Hepatocyte (in vitro differentiated cells): ENCODE measurements at regions not wholly inside any gene's neighbourhood (a gene's known extent, or its start where the extent isn't known, plus 50 kb on each side); places are given as distances from the start of the nearest gene placed in this dataset.

ENCODE experiments used
- DNase-seq: peaks from one replicate; pipeline ENCODE4 v3.0.0-alpha.2; 2016; ENCODE audit warnings: low spot score
- H2AFZ ChIP-seq: fragments of 200-600 bp; sonication (generic); 2 replicates; pipeline ENCODE4 v1.6.0; 2016; ENCODE audit warnings: antibody characterized with exemption, mild to moderate bottlenecking
- H3K27ac ChIP-seq: fragments of 200-600 bp; sonication (generic); 2 replicates; pipeline ENCODE4 v1.5.1; 2016; ENCODE audit warnings: mild to moderate bottlenecking
- H3K27me3 ChIP-seq: fragments of 200-600 bp; sonication (generic); 2 replicates; pipeline ENCODE4 v1.6.1; 2016
- H3K36me3 ChIP-seq: fragments of 200-600 bp; sonication (generic); replicated peaks from 2 replicates; pipeline ENCODE4 v1.5.1; 2016; ENCODE audit warnings: low read depth; ENCODE audit not compliant: insufficient read depth
- H3K4me1 ChIP-seq: fragments of 200-600 bp; sonication (generic); 2 replicates; pipeline ENCODE4 v1.5.1; 2016; ENCODE audit warnings: mild to moderate bottlenecking, moderate library complexity; ENCODE audit not compliant: insufficient read depth
- H3K4me2 ChIP-seq: fragments of 200-600 bp; sonication (generic); 2 replicates; pipeline ENCODE4 v1.6.0; 2016
- H3K4me3 ChIP-seq: fragments of 200-600 bp; sonication (generic); 2 replicates; pipeline ENCODE4 v1.5.1; 2016; ENCODE audit warnings: mild to moderate bottlenecking
- H3K79me2 ChIP-seq: fragments of 200-600 bp; sonication (generic); 2 replicates; pipeline ENCODE4 v1.6.0; 2017; ENCODE audit warnings: mild to moderate bottlenecking
- H3K9me2 ChIP-seq: fragments of 200-600 bp; sonication (generic); replicated peaks from 2 replicates; pipeline ENCODE4 v1.6.0; 2017; ENCODE audit warnings: mild to moderate bottlenecking; ENCODE audit not compliant: insufficient read depth
- H3K9me3 ChIP-seq: fragments of 200-600 bp; sonication (generic); 2 replicates; pipeline ENCODE4 v1.5.1; 2016; ENCODE audit warnings: low read depth, mild to moderate bottlenecking
- H4K20me1 ChIP-seq: fragments of 200-600 bp; sonication (generic); 2 replicates; pipeline ENCODE4 v1.6.0; 2016; ENCODE audit warnings: mild to moderate bottlenecking; ENCODE audit not compliant: insufficient read depth, poor library complexity, severe bottlenecking
- CTCF ChIP-seq: fragments of 200-600 bp; sonication (generic); IDR thresholded peaks from 2 replicates; pipeline ENCODE4 v1.5.1; 2016; ENCODE audit warnings: antibody characterized with exemption, mild to moderate bottlenecking; ENCODE audit not compliant: poor library complexity
- EZH2 ChIP-seq: fragments of 200-600 bp; sonication (generic); IDR thresholded peaks from 2 replicates; pipeline ENCODE4 v1.6.1; 2016; ENCODE audit warnings: antibody characterized with exemption, mild to moderate bottlenecking, borderline replicate concordance
- EZH2phosphoT487 ChIP-seq: fragments of 200-600 bp; sonication (generic); IDR thresholded peaks from one replicate; pipeline ENCODE4 v1.6.1; 2018; ENCODE audit warnings: antibody characterized with exemption, mild to moderate bottlenecking, low read depth, moderate library complexity; ENCODE audit not compliant: unreplicated experiment, severe bottlenecking
- WGBS: methylation state at CpG from one replicate; pipeline ENCODE4 v1.1.6; 2016; ENCODE audit warnings: low lambda C conversion rate; ENCODE audit errors: missing lambda C conversion rate; 5-methylcytosine and 5-hydroxymethylcytosine counted together

GRCh38 chr20:19100975-19101374 is 111.5 kb upstream of the SLC24A3 start:
- Histone ChIP-seq H4K20me1 (no peaks in the 10 kb centered on the region), H3K27me3 (no peaks in the 10 kb centered on the region), H3K27ac (no peak overlapping the region), H3K4me1 (peaks cover 9% of the 10 kb centered on the region), H3K9me3 (no peaks in the 10 kb centered on the region), H3K9me2 (no peaks in the 10 kb centered on the region), H3K36me3 (no peaks in the 10 kb centered on the region), H3K4me2 (no peak overlapping the region), H3K79me2 (no peaks in the 10 kb centered on the region), H2AFZ (no peak overlapping the region), H3K4me3 (no peak overlapping the region)
- DNase-seq = no peak
- 92% methylated on average over 4 of the region's 4 CpGs for WGBS
- no peak for TF ChIP-seq EZH2
- TF ChIP-seq EZH2phosphoT487 = no peak
- no peak for TF ChIP-seq CTCF

GRCh38 chr20:19104186-19104585 is 108.3 kb upstream of the SLC24A3 start:
- no peaks in the 10 kb centered on the region for H3K36me3 ChIP-seq
- H3K4me2 ChIP-seq = no peak overlapping the region
- no peak overlapping the region for H2AFZ ChIP-seq
- H3K4me1 ChIP-seq = peaks cover 9% of the 10 kb centered on the region
- TF ChIP-seq EZH2 (no peak), CTCF (no peak), EZH2phosphoT487 (no peak)
- H3K4me3 ChIP-seq = no peak overlapping the region
- H3K27me3 ChIP-seq = no peaks in the 10 kb centered on the region
- 91% methylated on average over 4 of the region's 4 CpGs for WGBS
- DNase-seq = no peak
- no peaks in the 10 kb centered on the region for H3K9me2 ChIP-seq
- no peaks in the 10 kb centered on the region for H4K20me1 ChIP-seq
- no peak overlapping the region for H3K27ac ChIP-seq
- no peaks in the 10 kb centered on the region for H3K79me2 ChIP-seq
- no peaks in the 10 kb centered on the region for H3K9me3 ChIP-seq

- no peak for TF ChIP-seq CTCF
- TF ChIP-seq EZH2phosphoT487 = no peak
- no peak for TF ChIP-seq EZH2
- DNase-seq = no peak
- whole genome bisulfite sequencing = 95% methylated on average over 7 of the region's 7 CpGs
- no peak overlapping the region for H3K4me3 ChIP-seq
- peaks cover 8% of the 10 kb centered on the region for H3K4me1 ChIP-seq
- no peak overlapping the region for H3K27ac ChIP-seq
- no peaks in the 10 kb centered on the region for H3K79me2 ChIP-seq
- no peaks in the 10 kb centered on the region for H3K9me2 ChIP-seq
- no peaks in the 10 kb centered on the region for H3K36me3 ChIP-seq
- H4K20me1 ChIP-seq = no peaks in the 10 kb centered on the region
- H3K4me2 ChIP-seq = no peak overlapping the region
- H3K9me3 ChIP-seq = no peaks in the 10 kb centered on the region
- H3K27me3 ChIP-seq = no peaks in the 10 kb centered on the region
- no peak overlapping the region for H2AFZ ChIP-seq
These were observed 104.3 kb upstream of the SLC24A3 start for GRCh38 chr20:19108155-19108554.

GRCh38 chr20:19110285-19110684 is 102.2 kb upstream of the SLC24A3 start:
- DNase-seq = no peak
- WGBS = 93% methylated on average over 3 of the region's 3 CpGs
- no peaks in the 10 kb centered on the region for H3K36me3 ChIP-seq

More at GRCh38 chr20:19110285-19110684, 102.2 kb upstream of the SLC24A3 start:
- no peaks in the 10 kb centered on the region for H3K9me2 ChIP-seq
- H4K20me1 ChIP-seq = no peaks in the 10 kb centered on the region
- H3K4me3 ChIP-seq = no peak overlapping the region
- H3K4me1 ChIP-seq = peaks cover 8% of the 10 kb centered on the region
- no peaks in the 10 kb centered on the region for H3K9me3 ChIP-seq
- no peaks in the 10 kb centered on the region for H3K27me3 ChIP-seq
- no peak for TF ChIP-seq EZH2phosphoT487
- no peak for TF ChIP-seq CTCF
- TF ChIP-seq EZH2 = no peak
- H2AFZ ChIP-seq = no peak overlapping the region
- no peak overlapping the region for H3K4me2 ChIP-seq
- no peak overlapping the region for H3K27ac ChIP-seq
- H3K79me2 ChIP-seq = no peaks in the 10 kb centered on the region
